ENCODE measurements at regions not wholly inside any gene's neighbourhood (a gene's known extent, or its start where the extent isn't known, plus 50 kb on each side); places are given as distances from the start of the nearest gene placed in this dataset.

- Histone ChIP-seq H3K14ac (ENCODE audit: insufficient read length) (no peak overlapping the region), H2AK5ac (ENCODE audit: low read depth, low read length) (no peak overlapping the region), H2BK15ac (ENCODE audit: low read length) (no peak overlapping the region), H4K8ac (ENCODE audit: extremely low read depth, insufficient read depth, low read length) (no peak overlapping the region), H4K5ac (ENCODE audit: insufficient read length, low read depth, low read length) (no peak overlapping the region), H3K36me3 (ENCODE audit: control insufficient read depth in 2 of 4, insufficient read depth in 4 of 4, low read length in 3 of 4) (no peaks in the 10 kb centered on the region), H3K27ac (ENCODE audit: low read depth, low read length) (no peak overlapping the region), H3K23ac (ENCODE audit: insufficient read length) (no peak overlapping the region), H2BK20ac (ENCODE audit: low read length) (no peak overlapping the region), H3K27me3 (replicated peaks in 1 of 4; ENCODE audit: control insufficient read depth in 3 of 4, extremely low read depth in 1 of 4, insufficient read depth in 3 of 4, low read length in 3 of 4) (no peaks in the 10 kb centered on the region), H3K9ac (replicated peaks in 1 of 4; ENCODE audit: extremely low read depth in 1 of 4, low read depth in 3 of 4, low read length in 3 of 4) (no peak overlapping the region), H3K4ac (replicated peaks; ENCODE audit: insufficient read length, low read depth, low read length) (no peak overlapping the region), H3K9me3 (ENCODE audit: insufficient read depth in 2 of 2, low read depth in 1 of 2, low read length in 1 of 2) (no peaks in the 10 kb centered on the region), H3K18ac (ENCODE audit: extremely low read depth, low read length) (no peak overlapping the region), H4K20me1 (replicated peaks in 1 of 2; ENCODE audit: control insufficient read depth in 1 of 2, insufficient read depth in 2 of 2, low read length in 2 of 2) (no peaks in the 10 kb centered on the region), H3K4me3 (ENCODE audit: extremely low read depth in 1 of 4, insufficient read depth in 2 of 4, low read depth in 3 of 4, low read length in 4 of 4) (no peak overlapping the region), H2BK12ac (ENCODE audit: low read depth, low read length) (no peak overlapping the region), H3K4me2 (ENCODE audit: insufficient read depth in 1 of 2, low read depth in 2 of 2, low read length in 2 of 2) (no peak overlapping the region), H3K23me2 (ENCODE audit: low read depth, low read length) (no peaks in the 10 kb centered on the region), H2BK5ac (ENCODE audit: low read depth, low read length) (no peak overlapping the region), H2BK120ac (replicated peaks; ENCODE audit: low read depth, low read length) (no peak overlapping the region), H3K56ac (replicated peaks; ENCODE audit: insufficient read length, low read depth, low read length) (no peak overlapping the region), H4K91ac (replicated peaks; ENCODE audit: insufficient read length, low read length) (no peak overlapping the region), H3K79me2 (ENCODE audit: control insufficient read depth in 1 of 2, insufficient read depth in 2 of 2, low read length in 2 of 2) (no peaks in the 10 kb centered on the region), H3K79me1 (ENCODE audit: low read depth, low read length) (no peaks in the 10 kb centered on the region), H3K4me1 (replicated peaks in 1 of 4; ENCODE audit: control insufficient read depth in 3 of 4, insufficient read depth in 4 of 4, low read length in 3 of 4) (no peaks in the 10 kb centered on the region), H2AFZ (ENCODE audit: low read length) (no peak overlapping the region)
- FAIRE-seq (no peak), DNase-seq (ENCODE audit: low read depth in 1 of 2, low spot score in 2 of 2) (no peak)
- ChIA-PET POLR2A (ENCODE audit: partially characterized antibody) (no interaction called here), CTCF (ENCODE audit: partially characterized antibody) (no interaction called here)
- WGBS, 2 experiments (ENCODE audit: extremely low coverage in 1 of 2, insufficient coverage in 1 of 2, insufficient read length in 1 of 2, insufficient replicate concordance in 2 of 2, low coverage in 1 of 2, low lambda C conversion rate in 2 of 2, missing lambda C conversion rate in 1 of 2) = 97% methylated on average over 3 of the region's 3 CpGs; no CpG with 5 or more reads in 1 of the 2 experiments
- TF ChIP-seq CBX5 (IDR thresholded peaks at IDR 0.05; ENCODE audit: low read depth, low read length) (no peak), USF2 (IDR thresholded peaks at IDR 0.05; ENCODE audit: low read length) (no peak), SP2 (IDR thresholded peaks at IDR 0.05; ENCODE audit: low read length) (no peak), RAD21 (IDR thresholded peaks at IDR 0.05 in 1 of 2, conservative IDR thresholded peaks at IDR 0.05 in 1 of 2; ENCODE audit: low read depth in 2 of 2, low read length in 2 of 2) (no peak), SRF (IDR thresholded peaks at IDR 0.05; ENCODE audit: low read depth, low read length) (no peak), YY1 (IDR thresholded peaks at IDR 0.05; ENCODE audit: low read depth, low read length) (no peak), SUZ12 (IDR thresholded peaks at IDR 0.05; ENCODE audit: low read length) (no peak), SP1 (IDR thresholded peaks at IDR 0.05; ENCODE audit: low read depth, low read length) (no peak), POLR2AphosphoS5 (IDR thresholded peaks at IDR 0.05; ENCODE audit: low read depth, low read length) (no peak), CHD1 (IDR thresholded peaks at IDR 0.05; ENCODE audit: low read depth, low read length) (no peak), SIN3A (conservative IDR thresholded peaks at IDR 0.05 in 1 of 2, IDR thresholded peaks at IDR 0.05 in 1 of 2; ENCODE audit: low read depth in 1 of 2, low read length in 2 of 2) (no peak), ATF3 (IDR thresholded peaks at IDR 0.05; ENCODE audit: insufficient read depth, low read depth, low read length) (no peak), POU5F1 (IDR thresholded peaks at IDR 0.05; ENCODE audit: low read depth, low read length) (no peak), JUN (IDR thresholded peaks at IDR 0.05; ENCODE audit: low read depth, low read length) (no peak), POLR2A (IDR thresholded peaks at IDR 0.05; ENCODE audit: control extremely low read depth in 1 of 2, low read depth in 2 of 2, low read length in 2 of 2) (no peak)
These were observed 69.6 kb upstream of the PCDH9 start for GRCh38 chr13:67299751-67300150.

Measured in H1 (cell line).